ENCODE measurements at regions not wholly inside any gene's neighbourhood (a gene's known extent, or its start where the extent isn't known, plus 50 kb on each side); places are given as distances from the start of the nearest gene placed in this dataset.

DNA sequence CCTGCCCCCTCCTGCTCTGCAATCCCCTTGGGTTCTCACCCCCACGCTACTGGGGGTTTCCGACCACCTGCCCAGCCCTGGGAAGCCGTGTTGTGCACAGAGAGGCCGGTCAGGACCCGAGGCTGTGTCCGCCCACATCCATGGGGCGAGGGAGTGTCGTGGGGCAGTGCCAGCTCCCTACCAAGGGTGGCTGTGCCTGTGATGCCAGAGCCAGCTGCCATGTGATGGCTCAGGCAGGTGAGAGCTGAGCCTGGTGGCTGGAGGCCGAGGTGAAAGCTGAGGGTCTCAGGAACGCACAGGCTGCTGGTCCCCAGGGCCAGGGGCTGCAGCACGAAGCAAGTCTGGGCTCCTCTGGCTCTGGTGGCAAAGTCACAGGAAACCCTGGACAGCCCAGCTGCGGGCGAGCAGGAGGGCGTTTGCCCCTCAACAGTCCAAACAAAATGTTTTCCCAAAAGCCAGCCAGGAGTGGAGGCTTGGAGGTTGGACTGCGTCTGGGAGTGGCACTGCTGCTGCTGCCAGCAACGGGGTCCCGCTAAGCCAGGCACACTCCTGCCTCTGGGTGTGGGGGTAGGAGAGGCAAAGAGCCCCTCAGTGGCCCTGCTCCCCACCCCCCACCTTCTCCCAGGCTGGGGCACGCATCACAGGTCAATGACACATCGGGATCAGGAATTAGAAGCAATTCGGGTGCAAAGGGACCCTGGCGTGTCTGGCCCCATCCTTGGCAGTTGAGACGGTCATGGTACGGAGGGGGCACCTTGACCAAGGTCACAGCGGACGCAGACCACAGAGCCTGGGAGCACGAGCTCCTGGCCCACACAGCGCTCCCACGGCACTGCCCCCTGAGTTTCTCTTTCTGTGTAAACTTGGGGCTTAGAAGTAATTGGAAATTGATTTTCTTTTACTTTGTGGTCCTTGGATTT lies 72.4 kb upstream of the GPC1 start:
- Histone ChIP-seq H3K27me3 (no peaks in the 10 kb centered on the region), H3K27ac (replicated peaks in 1 of 4) (no peak overlapping the region), H3K36me3 (no peaks in the 10 kb centered on the region), H3K4me3 (no peak overlapping the region), H3K9me3 (peaks cover 0 to 26% (median 17%) of the 10 kb centered on the region in 4 donors), H3K4me1 (peaks cover 0 to under 1% (median 0%) of the 10 kb centered on the region in 4 donors)
- TF ChIP-seq POLR2A (IDR thresholded peaks at IDR 0.05; ENCODE audit: low read depth) (no peak), EP300 (IDR thresholded peaks at IDR 0.05) (no peak), POLR2AphosphoS5 (IDR thresholded peaks at IDR 0.05) (no peak)
- TF ChIP-seq, protein P1, sequence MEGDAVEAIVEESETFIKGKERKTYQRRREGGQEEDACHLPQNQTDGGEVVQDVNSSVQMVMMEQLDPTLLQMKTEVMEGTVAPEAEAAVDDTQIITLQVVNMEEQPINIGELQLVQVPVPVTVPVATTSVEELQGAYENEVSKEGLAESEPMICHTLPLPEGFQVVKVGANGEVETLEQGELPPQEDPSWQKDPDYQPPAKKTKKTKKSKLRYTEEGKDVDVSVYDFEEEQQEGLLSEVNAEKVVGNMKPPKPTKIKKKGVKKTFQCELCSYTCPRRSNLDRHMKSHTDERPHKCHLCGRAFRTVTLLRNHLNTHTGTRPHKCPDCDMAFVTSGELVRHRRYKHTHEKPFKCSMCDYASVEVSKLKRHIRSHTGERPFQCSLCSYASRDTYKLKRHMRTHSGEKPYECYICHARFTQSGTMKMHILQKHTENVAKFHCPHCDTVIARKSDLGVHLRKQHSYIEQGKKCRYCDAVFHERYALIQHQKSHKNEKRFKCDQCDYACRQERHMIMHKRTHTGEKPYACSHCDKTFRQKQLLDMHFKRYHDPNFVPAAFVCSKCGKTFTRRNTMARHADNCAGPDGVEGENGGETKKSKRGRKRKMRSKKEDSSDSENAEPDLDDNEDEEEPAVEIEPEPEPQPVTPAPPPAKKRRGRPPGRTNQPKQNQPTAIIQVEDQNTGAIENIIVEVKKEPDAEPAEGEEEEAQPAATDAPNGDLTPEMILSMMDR (IDR thresholded peaks at IDR 0.05): no peak
- DNase-seq (ENCODE audit: extremely low spot score): no peak
- intact Hi-C loops (cut with DNase I): no loop called here
- 85% methylated on average over 18 of the region's 28 CpGs for WGBS

DNA sequence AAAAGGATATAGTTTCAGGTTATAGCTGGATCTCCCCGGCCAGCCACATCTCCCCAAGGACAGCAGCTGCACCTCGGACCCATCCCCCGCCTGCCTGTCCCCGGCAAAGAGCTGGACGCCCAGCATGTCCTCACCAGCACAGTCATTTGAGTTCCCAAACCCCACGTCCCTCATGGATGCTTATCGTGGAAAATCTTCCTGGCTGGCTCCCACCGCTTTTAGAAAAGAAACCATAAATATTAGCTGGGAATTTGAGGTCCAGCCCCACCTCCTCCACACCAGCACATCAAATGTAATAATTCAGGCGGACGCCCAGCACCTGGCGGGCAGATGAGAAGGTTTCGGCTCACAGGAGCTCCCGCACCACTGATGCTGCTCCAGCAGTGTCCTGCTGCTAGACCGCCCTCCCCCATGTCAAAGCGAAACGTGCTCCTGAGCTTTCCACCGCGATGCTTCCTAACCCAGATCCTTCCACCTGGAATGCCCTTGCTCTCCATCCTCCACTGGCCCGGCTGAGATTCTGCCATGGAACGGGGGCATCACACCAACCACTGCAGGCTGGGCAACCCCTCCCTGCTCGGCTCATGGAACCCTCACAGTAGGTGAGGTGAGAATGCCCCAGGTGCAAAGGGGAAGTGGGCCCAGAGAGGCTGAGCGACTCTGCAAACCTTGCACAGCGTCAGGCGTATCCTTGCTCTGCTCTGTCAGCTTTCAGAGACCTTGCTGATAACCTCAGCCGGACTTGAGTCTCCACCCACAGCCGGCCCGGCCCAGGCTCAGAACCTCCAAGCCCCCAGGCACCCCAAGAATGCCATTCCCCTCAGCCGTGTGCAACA lies 71.5 kb upstream of the GPC1 start:
- TF ChIP-seq POLR2A (IDR thresholded peaks at IDR 0.05; ENCODE audit: low read depth) (no peak), EP300 (IDR thresholded peaks at IDR 0.05) (no peak), POLR2AphosphoS5 (IDR thresholded peaks at IDR 0.05) (no peak)
- TF ChIP-seq, protein P1 (IDR thresholded peaks at IDR 0.05): no peak
- intact Hi-C loops (cut with DNase I): no loop called here
- Histone ChIP-seq H3K4me3 (no peak overlapping the region), H3K27ac (replicated peaks in 1 of 4) (no peak overlapping the region), H3K27me3 (no peaks in the 10 kb centered on the region), H3K36me3 (no peaks in the 10 kb centered on the region), H3K4me1 (peaks cover 3 to 9% (median 6%) of the 10 kb centered on the region in 4 donors), H3K9me3 (peaks cover 0 to 26% (median 17%) of the 10 kb centered on the region in 4 donors)
- DNase-seq (ENCODE audit: extremely low spot score): no peak
- WGBS: 67% methylated on average over 19 of the region's 28 CpGs

DNA sequence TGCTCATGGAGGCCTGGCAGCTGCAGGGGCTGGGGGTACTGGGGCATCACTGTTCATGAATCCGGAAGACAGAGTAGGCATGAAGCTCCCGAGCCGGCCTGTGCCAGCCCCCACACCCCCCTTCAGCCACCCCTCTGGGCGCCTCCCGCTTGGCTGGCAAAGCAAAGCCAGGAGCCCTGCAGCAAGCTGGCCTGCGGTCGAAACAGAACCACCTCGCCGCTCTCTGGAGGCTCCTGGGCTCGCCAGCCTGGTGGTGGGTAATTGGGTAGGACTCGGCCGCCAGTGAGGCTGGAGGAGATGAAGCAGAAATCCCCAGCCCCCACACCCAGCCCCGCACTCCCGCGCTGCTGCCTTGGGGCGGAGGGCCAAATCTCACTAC lies 70.9 kb upstream of the GPC1 start:
- no peak for DNase-seq (ENCODE audit: extremely low spot score)
- no CpG with 5 or more reads among the region's 16 CpGs for WGBS
- Histone ChIP-seq H3K9me3 (peaks cover 0 to 23% (median 16%) of the 10 kb centered on the region in 4 donors), H3K4me3 (no peak overlapping the region), H3K36me3 (no peaks in the 10 kb centered on the region), H3K27ac (replicated peaks in 1 of 4) (no peak overlapping the region), H3K4me1 (peaks cover 9 to 16% (median 12%) of the 10 kb centered on the region in 4 donors), H3K27me3 (no peaks in the 10 kb centered on the region)
- TF ChIP-seq, protein P1 (IDR thresholded peaks at IDR 0.05): no peak
- TF ChIP-seq EP300 (IDR thresholded peaks at IDR 0.05): no peak
- TF ChIP-seq POLR2A (IDR thresholded peaks at IDR 0.05; ENCODE audit: low read depth): no peak
- TF ChIP-seq POLR2AphosphoS5 (IDR thresholded peaks at IDR 0.05): no peak
- intact Hi-C loops (cut with DNase I): no loop called here

DNA sequence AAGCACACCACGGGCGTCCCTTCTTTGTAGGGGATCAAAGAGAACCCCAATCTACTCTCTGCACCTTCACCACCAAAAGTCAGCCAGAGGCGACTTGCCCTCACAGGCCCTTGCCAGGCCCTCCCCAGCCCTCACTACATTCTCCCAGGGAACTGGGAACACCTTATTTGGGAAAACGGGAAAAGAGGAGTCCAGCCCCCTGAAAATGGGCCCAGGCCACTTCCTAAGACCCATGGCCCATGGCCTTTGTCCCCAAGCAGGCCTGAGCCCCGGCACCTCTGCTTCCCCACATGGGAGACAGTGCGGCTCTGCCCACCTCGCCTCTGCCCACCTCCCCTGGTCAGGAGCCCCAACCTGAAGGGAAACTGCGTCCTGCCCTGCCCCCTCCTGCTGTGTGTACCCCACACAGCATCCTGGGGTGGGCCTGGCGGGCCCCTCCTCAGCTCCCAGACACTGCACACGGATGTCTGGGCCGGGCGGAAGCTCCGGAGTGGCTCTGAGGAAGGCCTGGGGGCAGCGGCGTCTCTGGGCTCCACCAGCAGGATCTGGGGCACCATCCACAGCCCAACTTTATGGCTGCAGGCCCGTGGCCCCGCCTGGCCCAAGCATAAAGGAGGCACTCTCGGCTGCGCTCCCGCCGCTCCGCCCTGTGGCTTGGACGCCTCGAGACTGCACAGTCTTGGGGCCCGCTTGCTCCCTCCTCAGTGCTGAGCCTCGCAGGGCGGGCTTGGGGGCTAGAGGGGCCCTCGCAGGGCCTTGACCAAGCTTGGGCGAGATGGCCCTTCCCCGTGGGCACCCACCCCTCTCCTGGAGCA lies 70.3 kb upstream of the GPC1 start:
- TF ChIP-seq POLR2A (IDR thresholded peaks at IDR 0.05; ENCODE audit: low read depth) (no peak), POLR2AphosphoS5 (IDR thresholded peaks at IDR 0.05) (no peak), EP300 (IDR thresholded peaks at IDR 0.05) (no peak)
- TF ChIP-seq, protein P1 (IDR thresholded peaks at IDR 0.05): no peak
- Histone ChIP-seq H3K4me1 (peaks cover 15 to 22% (median 18%) of the 10 kb centered on the region in 4 donors), H3K27me3 (no peaks in the 10 kb centered on the region), H3K27ac (replicated peaks in 1 of 4) (no peak overlapping the region), H3K9me3 (peaks cover 0 to 17% (median 13%) of the 10 kb centered on the region in 4 donors), H3K36me3 (no peaks in the 10 kb centered on the region), H3K4me3 (no peak overlapping the region)
- WGBS: 87% methylated on average over 17 of the region's 30 CpGs
- intact Hi-C loops (cut with DNase I): no loop called here
- DNase-seq (ENCODE audit: extremely low spot score): no peak
